GM12878 (cell line): ENCODE measurements at regions not wholly inside any gene's neighbourhood (a gene's known extent, or its start where the extent isn't known, plus 50 kb on each side); places are given as distances from the start of the nearest gene placed in this dataset.

Experiments
- ATAC-seq: fragments of 200-7000 bp; cut with Tn5 transposase; 3 replicates; pipeline ENCODE4 v1.9.1; 2020; ENCODE audit warnings: mild to moderate bottlenecking, moderate library complexity
- BruUV-seq: library from RNA; stranded (reverse); fragments of 400-500 nt; replicated peaks from 2 replicates; lab custom pipeline; 2021; lab: Mats Ljungman, UMichigan
- CTCF ChIA-PET: fragments of 300-600 bp; sonication (Branson Sonifier 250); formaldehyde crosslinking; extraction: SDS; loops from one replicate; lab custom pipeline; 2021; ENCODE audit warnings: inconsistent platforms; lab: Yijun Ruan, JAX
- POLR2A ChIA-PET: fragments of 350-600 bp; formaldehyde crosslinking; extraction: SDS; loops from one replicate; lab custom pipeline; 2021; ENCODE audit warnings: inconsistent platforms; lab: Charles Lee
- RAD21 ChIA-PET: fragments of 300-600 bp; sonication (Branson Sonifier 250); formaldehyde crosslinking; loops from one replicate; lab custom pipeline; 2023; ENCODE audit warnings: antibody characterized with exemption; ENCODE audit not compliant: unreplicated experiment; lab: Charles Lee
- SMC1A ChIA-PET: fragments of 300-600 bp; sonication (Branson Sonifier 250); formaldehyde crosslinking; loops from one replicate; lab custom pipeline; 2023; ENCODE audit not compliant: unreplicated experiment, uncharacterized antibody; lab: Charles Lee
- DNase-seq: peaks from one replicate; pipeline ENCODE4 v3.0.0-alpha.2; 2011; ENCODE audit warnings: low read depth, low spot score
- FAIRE-seq: peaks from 3 replicates; lab custom pipeline; 2011; peaks lifted over from hg19 to GRCh38; lab: Jason Lieb, UNC
- H2AFZ ChIP-seq: 2 replicates; pipeline ENCODE4 v1.6.0; 2011; ENCODE audit warnings: low read depth, low read length, control low read depth; ENCODE audit not compliant: control insufficient read depth
- H3K27ac ChIP-seq: 2 replicates; pipeline ENCODE4 v1.5.1; 2011; ENCODE audit warnings: control low read depth; ENCODE audit not compliant: control insufficient read depth, insufficient read depth
- H3K27me3 ChIP-seq, 2 experiments: replicated peaks in 1 of 2; 2 replicates each; pipeline versions ENCODE4 v1.6.0 to v1.6.1; 2011; ENCODE audit warnings: low read length in 1 of 2; ENCODE audit not compliant: control insufficient read depth in 2 of 2, insufficient read depth in 2 of 2
- H3K36me3 ChIP-seq, 2 experiments: 2 replicates each; pipeline ENCODE4 v1.5.1; 2011; ENCODE audit warnings: low read length in 1 of 2; ENCODE audit not compliant: control insufficient read depth in 2 of 2, insufficient read depth in 2 of 2
- H3K4me1 ChIP-seq: 2 replicates; pipeline ENCODE4 v1.6.1; 2011; ENCODE audit warnings: mild to moderate bottlenecking, low read length, moderate library complexity, mixed read lengths; ENCODE audit not compliant: control insufficient read depth, insufficient read depth
- H3K4me2 ChIP-seq: 2 replicates; pipeline ENCODE4 v1.6.0; 2011; ENCODE audit warnings: control low read depth; ENCODE audit not compliant: control insufficient read depth, insufficient read depth
- H3K4me3 ChIP-seq: fragments of 200-600 bp; sonication (generic); 2 replicates; pipeline ENCODE4 v1.5.1; 2016
- H3K79me2 ChIP-seq: 2 replicates; pipeline ENCODE4 v1.6.0; 2011; ENCODE audit warnings: low read length; ENCODE audit not compliant: control insufficient read depth, insufficient read depth
- H3K9ac ChIP-seq: 2 replicates; pipeline ENCODE4 v1.8.0; 2011; ENCODE audit warnings: low read length, control low read depth, mixed read lengths; ENCODE audit not compliant: control insufficient read depth, insufficient read depth
- H3K9me3 ChIP-seq: replicated peaks from 3 replicates; pipeline ENCODE4 v1.5.1; 2011; ENCODE audit warnings: mild to moderate bottlenecking, low read length; ENCODE audit not compliant: control insufficient read depth, insufficient read depth
- H4K20me1 ChIP-seq: 2 replicates; pipeline ENCODE4 v1.6.0; 2011; ENCODE audit not compliant: control insufficient read depth, insufficient read depth
- ASH2L ChIP-seq: fragments of 300-600, 200-600 bp; sonication (generic); IDR thresholded peaks from 2 replicates; pipeline ENCODE4 v1.6.1; 2017; ENCODE audit warnings: low read depth, mild to moderate bottlenecking, borderline replicate concordance
- ETV6 ChIP-seq, 2 experiments: fragments of 450-650 bp in 1 of 2; IDR thresholded peaks in 1 of 2; conservative IDR thresholded peaks in 1 of 2; 2 replicates each; pipeline ENCODE4 v1.6.1; 2014; ENCODE audit warnings: antibody characterized with exemption in 1 of 2, borderline replicate concordance in 1 of 2, low read depth in 1 of 2, mild to moderate bottlenecking in 1 of 2, moderate library complexity in 1 of 2
- NBN ChIP-seq: fragments of 450-650 bp; IDR thresholded peaks from 2 replicates; pipeline ENCODE4 v1.6.1; 2016
- RCOR1 ChIP-seq: conservative IDR thresholded peaks from 2 replicates; pipeline ENCODE4 v1.6.1; 2012; ENCODE audit warnings: low read depth, low read length, improper control_type of control experiment
- SRF ChIP-seq, 2 experiments: IDR thresholded peaks; 2 replicates each; pipeline ENCODE4 v1.6.1; 2011; ENCODE audit warnings: low read depth in 2 of 2, low read length in 2 of 2, mild to moderate bottlenecking in 1 of 2, moderate library complexity in 1 of 2
- WGBS: methylation state at CpG from one replicate; pipeline ENCODE4 v1.1.6; 2016; ENCODE audit warnings: low lambda C conversion rate; ENCODE audit not compliant: insufficient replicate concordance, insufficient coverage; ENCODE audit errors: missing lambda C conversion rate; 5-methylcytosine and 5-hydroxymethylcytosine counted together
- in situ Hi-C: fragments of 300-500 bp; cut with MboI; formaldehyde crosslinking; loops from 9 replicates; pipeline ENCODE4 v1.14.3; 2018; ENCODE audit warnings: mixed read lengths
- intact Hi-C: fragments of 100-400 bp; cut with micrococcal nuclease; formaldehyde crosslinking; loops from one replicate; pipeline ENCODE4 v1.14.2; 2022; ENCODE audit not compliant: unreplicated experiment
- TF ChIP-seq, protein P1 (sequence below): fragments of 450-650 bp; formaldehyde crosslinking; IDR thresholded peaks from 2 replicates; pipeline ENCODE4 v1.5.0; 2022; ENCODE audit warnings: mild to moderate bottlenecking, missing genetic modification characterization

GRCh38 chr4:124201636-124202035, 510.9 kb downstream of the ANKRD50 start:
- in situ Hi-C loops (no loop called here), intact Hi-C loops (no loop called here)
- H2AFZ ChIP-seq: no peak overlapping the region
- FAIRE-seq: no peak
- no peaks in the 10 kb centered on the region for H3K36me3 ChIP-seq
- ChIA-PET SMC1A (no interaction called here), CTCF (no interaction called here), POLR2A (no interaction called here), RAD21 (no interaction called here)
- no peaks in the 10 kb centered on the region for H3K79me2 ChIP-seq
- DNase-seq: no peak
- no peaks in the 10 kb centered on the region for H3K4me1 ChIP-seq
- no peaks in the 10 kb centered on the region for H4K20me1 ChIP-seq
- WGBS: 71% methylated on average over 1 of the region's 1 CpG
- no peak for ATAC-seq
- H3K4me2 ChIP-seq: no peak overlapping the region
- no peak overlapping the region for H3K4me3 ChIP-seq
- no peaks in the 10 kb centered on the region for H3K27me3 ChIP-seq
- TF ChIP-seq NBN (no peak), RCOR1 (no peak), ETV6 (conservative IDR thresholded peaks at IDR 0.05 in 1 of 2, IDR thresholded peaks at IDR 0.05 in 1 of 2; ENCODE audit: borderline replicate concordance in 1 of 2, low read depth in 1 of 2) (no peak), ASH2L (no peak), SRF (IDR thresholded peaks at IDR 0.05; ENCODE audit: low read depth in 2 of 2, low read length in 2 of 2) (no peak)
- TF ChIP-seq, protein P1, sequence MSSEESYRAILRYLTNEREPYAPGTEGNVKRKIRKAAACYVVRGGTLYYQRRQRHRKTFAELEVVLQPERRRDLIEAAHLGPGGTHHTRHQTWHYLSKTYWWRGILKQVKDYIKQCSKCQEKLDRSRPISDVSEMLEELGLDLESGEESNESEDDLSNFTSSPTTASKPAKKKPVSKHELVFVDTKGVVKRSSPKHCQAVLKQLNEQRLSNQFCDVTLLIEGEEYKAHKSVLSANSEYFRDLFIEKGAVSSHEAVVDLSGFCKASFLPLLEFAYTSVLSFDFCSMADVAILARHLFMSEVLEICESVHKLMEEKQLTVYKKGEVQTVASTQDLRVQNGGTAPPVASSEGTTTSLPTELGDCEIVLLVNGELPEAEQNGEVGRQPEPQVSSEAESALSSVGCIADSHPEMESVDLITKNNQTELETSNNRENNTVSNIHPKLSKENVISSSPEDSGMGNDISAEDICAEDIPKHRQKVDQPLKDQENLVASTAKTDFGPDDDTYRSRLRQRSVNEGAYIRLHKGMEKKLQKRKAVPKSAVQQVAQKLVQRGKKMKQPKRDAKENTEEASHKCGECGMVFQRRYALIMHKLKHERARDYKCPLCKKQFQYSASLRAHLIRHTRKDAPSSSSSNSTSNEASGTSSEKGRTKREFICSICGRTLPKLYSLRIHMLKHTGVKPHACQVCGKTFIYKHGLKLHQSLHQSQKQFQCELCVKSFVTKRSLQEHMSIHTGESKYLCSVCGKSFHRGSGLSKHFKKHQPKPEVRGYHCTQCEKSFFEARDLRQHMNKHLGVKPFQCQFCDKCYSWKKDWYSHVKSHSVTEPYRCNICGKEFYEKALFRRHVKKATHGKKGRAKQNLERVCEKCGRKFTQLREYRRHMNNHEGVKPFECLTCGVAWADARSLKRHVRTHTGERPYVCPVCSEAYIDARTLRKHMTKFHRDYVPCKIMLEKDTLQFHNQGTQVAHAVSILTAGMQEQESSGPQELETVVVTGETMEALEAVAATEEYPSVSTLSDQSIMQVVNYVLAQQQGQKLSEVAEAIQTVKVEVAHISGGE (CRISPR knock-in tag): no peak
- no peaks in the 10 kb centered on the region for H3K9me3 ChIP-seq
- no peak overlapping the region for H3K9ac ChIP-seq
- no TSS peak for BruUV-seq
- H3K27ac ChIP-seq: no peak overlapping the region
